COLO829 (cell line): ENCODE measurements at regions not wholly inside any gene's neighbourhood (a gene's known extent, or its start where the extent isn't known, plus 50 kb on each side); places are given as distances from the start of the nearest gene placed in this dataset.

Experiments used
- DNase-seq: peaks from one replicate; pipeline ENCODE4 v3.0.0; 2012; ENCODE audit warnings: low spot score

GRCh38 chr5:8050616-8051175 lies 181.7 kb downstream of the MTRR start:
- no peak for DNase-seq

- DNase-seq, result no peak
Observed at GRCh38 chr5:8053270-8053669, 184.3 kb downstream of the MTRR start.

- no peak for DNase-seq
Observed at GRCh38 chr5:8057769-8058168, 188.8 kb downstream of the MTRR start.

GRCh38 chr5:8058616-8059190 lies 189.8 kb downstream of the MTRR start:
- DNase-seq, result no peak

- no peak for DNase-seq
Observed at GRCh38 chr5:8059337-8059736, 190.4 kb downstream of the MTRR start.

- DNase-seq, result no peak
Observed at GRCh38 chr5:8060235-8060952, 191.4 kb downstream of the MTRR start.

- peak; percentile 77 for DNase-seq
Observed at GRCh38 chr5:8060953-8061429, 192.0 kb downstream of the MTRR start.

- DNase-seq, result no peak
Observed at GRCh38 chr5:8062521-8062920, 193.6 kb downstream of the MTRR start.

- DNase-seq, result no peak
Observed at GRCh38 chr5:8068078-8068477, 199.1 kb downstream of the MTRR start.

GRCh38 chr5:8070138-8070537 lies 201.2 kb downstream of the MTRR start:
- no peak for DNase-seq

- no peak for DNase-seq
Observed at GRCh38 chr5:8079056-8079455, 210.1 kb downstream of the MTRR start.

GRCh38 chr5:8081179-8081578 lies 212.2 kb downstream of the MTRR start:
- no peak for DNase-seq

GRCh38 chr5:8093669-8094068 lies 224.7 kb downstream of the MTRR start:
- no peak for DNase-seq

- DNase-seq, result no peak
Observed at GRCh38 chr5:8094304-8094703, 225.4 kb downstream of the MTRR start.

- DNase-seq, result no peak
Observed at GRCh38 chr5:8097146-8097545, 228.2 kb downstream of the MTRR start.

- DNase-seq, result no peak
Observed at GRCh38 chr5:8098081-8098480, 229.1 kb downstream of the MTRR start.

- DNase-seq, result no peak
Observed at GRCh38 chr5:8102714-8103113, 233.8 kb downstream of the MTRR start.

- no peak for DNase-seq
Observed at GRCh38 chr5:8114597-8115266, 245.8 kb downstream of the MTRR start.

GRCh38 chr5:8123559-8123958 lies 254.6 kb downstream of the MTRR start:
- no peak for DNase-seq

GRCh38 chr5:8134609-8135008 lies 265.7 kb downstream of the MTRR start:
- no peak for DNase-seq

- no peak for DNase-seq
Observed at GRCh38 chr5:8135742-8136141, 266.8 kb downstream of the MTRR start.

- DNase-seq, result no peak
Observed at GRCh38 chr5:8136271-8136670, 267.3 kb downstream of the MTRR start.

GRCh38 chr5:8137941-8138550 lies 269.1 kb downstream of the MTRR start:
- no peak for DNase-seq
